ENCODE measurements at regions not wholly inside any gene's neighbourhood (a gene's known extent, or its start where the extent isn't known, plus 50 kb on each side); places are given as distances from the start of the nearest gene placed in this dataset.

GRCh38 chr2:217535957-217536708, 466.7 kb downstream of the TNS1 start:
- no peak for TF ChIP-seq ZNF331 (CRISPR knock-in tag; IDR thresholded peaks at IDR 0.05; ENCODE audit: low read depth)
- no peak for TF ChIP-seq CTCF (conservative IDR thresholded peaks at IDR 0.05; ENCODE audit: low read depth in 2 of 2)
- TF ChIP-seq EZH2phosphoT487 (IDR thresholded peaks at IDR 0.05; ENCODE audit: unreplicated experiment), result no peak
